ENCODE measurements at regions not wholly inside any gene's neighbourhood (a gene's known extent, or its start where the extent isn't known, plus 50 kb on each side); places are given as distances from the start of the nearest gene placed in this dataset.

DNA sequence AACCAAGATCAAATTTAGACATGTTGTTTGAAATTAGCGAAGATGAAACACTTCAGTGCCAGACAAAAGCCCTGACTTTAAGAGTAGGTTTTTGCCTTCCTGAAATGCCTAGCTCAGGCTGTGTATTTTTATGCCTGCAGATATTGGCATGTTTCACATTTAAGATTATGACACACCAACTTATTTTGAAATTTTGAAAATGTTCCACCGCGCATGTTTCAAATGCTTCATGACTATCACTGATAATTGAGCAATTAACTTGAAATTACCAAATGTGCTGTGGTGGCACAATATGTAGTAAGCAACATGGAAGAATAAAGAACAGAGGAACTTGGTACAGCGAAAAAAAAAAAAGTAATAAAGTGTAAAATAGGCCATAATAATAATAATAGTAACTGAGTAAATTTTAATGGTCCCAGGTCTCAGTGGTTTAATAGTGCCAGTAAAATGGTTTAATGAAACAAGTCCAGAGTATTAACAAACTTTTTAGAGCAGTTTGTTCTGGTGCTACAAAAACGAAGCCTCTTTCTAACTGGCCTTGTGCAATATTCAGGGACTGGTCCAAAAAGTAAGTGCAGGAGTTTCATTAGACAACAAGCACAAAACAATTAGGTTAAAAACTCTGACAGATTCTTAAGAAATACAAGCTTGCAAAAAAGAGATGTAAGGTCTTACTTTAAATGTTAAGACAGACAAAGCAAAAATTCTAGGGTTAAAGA, 112.5 kb upstream of the SOX6 start:
- no peak for TF ChIP-seq CREB1 (IDR thresholded peaks at IDR 0.05; ENCODE audit: low read depth)
- TF ChIP-seq CEBPB (IDR thresholded peaks at IDR 0.05), result no peak
- no peak for TF ChIP-seq TAF1 (IDR thresholded peaks at IDR 0.05; ENCODE audit: low read depth)

Measured in Ishikawa (cell line).